ENCODE measurements at regions not wholly inside any gene's neighbourhood (a gene's known extent, or its start where the extent isn't known, plus 50 kb on each side); places are given as distances from the start of the nearest gene placed in this dataset.

DNA sequence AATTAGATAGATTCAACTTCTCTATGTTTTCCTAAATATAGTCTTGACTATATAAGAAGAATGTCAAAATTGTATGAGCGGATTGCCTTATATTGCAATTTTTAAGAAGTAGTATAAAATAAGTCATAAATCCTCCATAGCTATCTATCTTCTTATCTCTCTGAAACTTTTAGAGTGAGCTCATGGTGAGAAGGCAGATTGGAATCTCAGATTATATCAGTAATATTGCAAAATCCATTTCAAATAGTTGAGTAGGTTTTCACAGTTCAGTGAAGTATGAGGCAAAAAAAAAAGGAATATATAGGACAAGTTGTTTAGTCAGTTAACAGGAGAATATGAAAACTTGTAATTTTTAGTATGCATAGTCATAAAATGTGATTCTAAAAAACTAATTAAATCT lies 156.4 kb downstream of the FAM174A start (continued):
- TF ChIP-seq CTBP2 (IDR thresholded peaks at IDR 0.05; ENCODE audit: borderline replicate concordance, insufficient read depth, insufficient read length, low read length) = no peak
- TF ChIP-seq, protein P1, sequence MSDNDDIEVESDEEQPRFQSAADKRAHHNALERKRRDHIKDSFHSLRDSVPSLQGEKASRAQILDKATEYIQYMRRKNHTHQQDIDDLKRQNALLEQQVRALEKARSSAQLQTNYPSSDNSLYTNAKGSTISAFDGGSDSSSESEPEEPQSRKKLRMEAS (IDR thresholded peaks at IDR 0.05) = no peak
- no peak for TF ChIP-seq HDAC2 (IDR thresholded peaks at IDR 0.05; ENCODE audit: borderline replicate concordance in 1 of 2, low read depth in 2 of 2, low read length in 2 of 2)

Measured in H1 (cell line).